HG03159 (cell line): ENCODE measurements at regions not wholly inside any gene's neighbourhood (a gene's known extent, or its start where the extent isn't known, plus 50 kb on each side); places are given as distances from the start of the nearest gene placed in this dataset.

Experiments used
- ATAC-seq: cut with Tn5 transposase; IDR thresholded peaks from one replicate; pipeline ENCODE4 v1.9.1; 2021; ENCODE audit warnings: mild to moderate bottlenecking, moderate library complexity; ENCODE audit not compliant: unreplicated experiment

DNA sequence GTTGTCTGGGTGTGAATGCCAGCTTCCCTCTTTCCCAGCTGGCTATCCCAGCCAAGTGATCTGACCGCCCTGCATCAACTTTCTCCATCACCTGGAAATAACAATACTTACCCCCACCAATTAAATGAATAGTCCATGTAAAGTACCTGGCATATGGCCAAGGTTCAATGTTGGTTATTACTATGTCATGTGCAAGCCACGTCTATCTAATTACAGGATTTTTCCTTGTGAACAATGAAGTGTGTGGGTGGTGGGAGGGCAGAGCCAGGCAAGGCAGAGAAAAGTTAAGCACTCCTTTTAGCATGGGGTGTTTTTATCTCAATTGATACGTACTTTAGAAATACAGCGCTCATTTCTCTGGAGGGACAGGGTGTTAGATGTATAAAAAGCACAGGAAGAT is 121.1 kb downstream of the NHLRC3 start:
- ATAC-seq: no peak

DNA sequence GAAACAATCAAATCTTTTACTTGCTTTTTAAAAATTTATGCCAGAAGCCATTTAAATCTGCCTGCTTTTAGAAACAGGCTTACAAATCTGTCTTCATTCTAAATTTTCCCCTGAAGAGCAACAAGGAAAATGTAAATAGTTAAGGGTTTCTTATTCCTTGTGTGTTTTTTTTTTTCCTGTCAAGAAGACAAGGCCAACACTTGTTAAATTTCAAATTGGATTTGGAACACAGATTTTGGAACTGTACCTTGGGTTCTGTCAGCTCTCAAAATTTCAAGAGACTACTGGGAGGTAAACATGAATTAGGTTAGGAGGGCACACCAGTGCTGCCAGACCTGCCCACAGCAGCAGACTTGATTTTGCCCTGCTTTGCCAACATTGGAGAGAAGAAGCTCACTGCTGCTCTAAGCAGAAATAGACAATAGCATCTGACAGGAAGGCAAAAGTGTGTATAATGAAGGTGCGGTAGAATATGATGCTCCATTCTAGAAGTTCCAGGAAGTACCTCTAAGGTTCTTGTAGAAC is 121.7 kb downstream of the NHLRC3 start:
- no peak for ATAC-seq

DNA sequence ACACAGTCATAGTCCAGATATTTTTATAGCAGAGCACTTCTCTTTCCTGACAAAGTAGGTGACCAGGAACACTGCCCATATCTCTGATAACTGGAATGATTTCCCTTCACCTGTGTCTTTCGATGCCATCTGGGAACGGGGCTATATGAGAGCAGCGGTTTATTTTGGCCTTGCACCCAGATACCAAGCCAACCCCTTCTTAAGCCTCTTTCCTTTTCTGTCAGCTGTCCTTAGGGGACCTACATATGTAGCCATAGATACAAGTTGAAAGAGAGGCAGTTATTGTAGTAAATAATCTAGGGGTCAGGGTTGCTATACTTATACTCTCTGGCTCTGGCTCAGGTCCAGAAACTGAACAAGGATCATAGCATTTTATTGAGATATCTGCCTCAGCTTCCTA is 128.8 kb downstream of the NHLRC3 start:
- ATAC-seq: no peak

DNA sequence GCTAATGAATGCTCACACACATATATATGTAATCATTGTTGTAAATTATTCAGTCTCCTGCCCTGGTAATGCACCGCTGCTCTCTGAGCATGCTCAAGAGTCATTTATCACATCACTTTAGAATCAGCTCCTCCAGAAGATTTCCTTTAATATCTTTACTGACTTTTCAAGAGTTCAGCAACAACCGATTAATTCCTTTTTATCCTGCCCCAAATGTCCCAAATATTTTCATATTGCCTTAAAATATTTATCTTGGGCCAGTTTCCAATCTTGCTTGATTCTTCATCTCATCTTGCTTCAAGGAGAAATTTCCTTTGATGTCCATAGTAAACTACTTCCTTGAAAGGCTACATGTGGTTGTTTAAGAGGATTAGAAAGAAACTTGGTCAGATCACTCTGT is 132.5 kb downstream of the NHLRC3 start:
- no peak for ATAC-seq

DNA sequence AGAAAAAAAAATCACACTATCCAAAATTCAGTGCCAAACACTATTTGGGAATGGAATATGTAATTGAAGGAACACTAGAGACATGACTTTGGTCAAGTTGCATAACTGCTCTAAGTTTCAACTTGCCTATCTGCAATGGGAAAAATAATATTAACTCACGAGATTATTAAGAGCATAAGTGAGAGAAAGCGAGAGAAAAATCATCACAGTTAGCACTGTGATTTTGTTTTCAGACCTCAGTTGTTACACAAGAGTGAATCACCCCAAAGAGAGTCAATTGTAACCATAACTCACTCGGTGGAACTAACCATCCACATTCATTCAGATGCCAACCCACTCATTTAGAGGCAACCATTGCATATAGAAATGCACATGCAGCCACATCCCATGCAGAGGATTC is 147.1 kb downstream of the NHLRC3 start:
- no peak for ATAC-seq

DNA sequence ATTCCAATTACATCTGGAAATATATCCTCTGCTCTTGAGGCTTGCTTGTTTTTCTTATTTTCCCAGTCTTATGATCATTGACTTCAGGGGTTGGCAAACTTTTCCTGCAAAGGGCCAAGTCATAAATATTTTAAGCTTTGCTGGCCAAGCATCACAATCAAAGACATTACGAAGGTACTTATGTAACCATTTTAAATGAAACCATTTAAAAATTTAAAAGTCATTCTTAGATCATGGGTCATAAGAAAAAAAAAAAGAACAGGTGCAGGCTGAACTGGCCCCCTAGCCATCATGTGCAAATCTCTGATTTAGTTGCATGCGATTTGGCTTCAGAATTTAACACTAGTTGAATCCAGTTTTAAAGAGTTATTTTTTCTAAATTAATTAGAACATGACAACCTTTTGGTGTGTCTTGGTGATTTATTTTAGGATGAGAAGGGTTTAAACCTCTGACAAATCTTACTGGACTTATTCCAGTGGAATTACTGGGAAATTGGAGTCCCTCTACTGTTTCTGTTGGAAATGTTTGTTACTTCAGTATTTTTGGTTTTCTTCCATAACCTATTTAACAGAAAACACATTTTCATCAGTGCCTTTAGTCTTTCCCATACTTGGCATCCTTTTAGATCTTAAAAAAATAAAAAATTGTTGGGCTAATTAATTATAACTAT is 148.1 kb downstream of the NHLRC3 start:
- ATAC-seq: no peak

DNA sequence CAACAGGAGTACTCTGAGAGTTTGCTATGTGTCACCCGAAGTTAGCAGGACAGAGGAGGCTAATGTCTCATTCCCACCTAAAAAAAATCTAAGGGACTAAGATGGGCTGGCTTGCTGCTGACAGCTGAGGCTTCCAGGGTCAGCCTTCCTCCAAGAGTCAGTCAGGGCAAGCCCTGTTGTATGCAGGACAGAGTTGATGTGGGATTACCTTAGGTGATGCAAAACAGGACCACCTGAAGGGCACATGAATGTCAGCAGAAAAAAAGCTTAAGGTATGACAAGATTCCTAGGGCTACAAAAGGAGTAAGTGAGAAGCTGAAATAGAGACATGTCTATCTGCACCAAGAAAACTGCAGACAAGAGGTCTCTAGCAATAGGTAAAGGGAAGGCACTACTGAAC is 151.5 kb downstream of the NHLRC3 start:
- ATAC-seq: no peak

DNA sequence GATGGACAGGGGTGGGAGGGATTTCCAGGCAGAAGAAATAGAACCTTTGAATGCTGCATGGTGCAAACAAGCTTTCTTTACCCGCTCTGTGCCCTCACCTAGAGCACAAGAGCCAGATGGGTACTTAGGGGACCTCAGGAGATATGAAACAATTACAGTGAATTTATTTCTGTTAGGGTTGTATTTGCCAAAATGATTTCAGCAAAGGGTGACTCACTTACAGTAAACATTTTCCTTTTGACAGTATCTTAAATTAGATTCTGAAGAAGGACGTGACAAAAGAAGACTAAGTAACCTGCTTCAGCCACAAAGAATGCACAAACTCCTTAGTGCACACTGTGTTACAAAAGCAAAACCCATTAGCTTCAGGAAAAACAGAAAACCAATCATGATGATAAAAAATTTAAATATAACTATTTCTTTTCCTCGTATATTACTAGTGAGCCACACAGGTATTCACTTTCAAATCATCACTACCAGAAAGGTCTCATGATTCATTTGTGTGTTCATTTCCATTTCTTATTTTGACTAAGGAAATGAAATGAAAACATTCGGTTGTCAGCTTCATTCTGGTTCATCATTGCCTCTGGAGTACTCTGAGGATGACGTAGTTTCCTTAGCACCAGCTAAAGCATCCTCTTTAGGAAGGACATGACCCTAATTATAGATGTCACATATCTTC is 158.8 kb downstream of the NHLRC3 start:
- ATAC-seq: no peak

DNA sequence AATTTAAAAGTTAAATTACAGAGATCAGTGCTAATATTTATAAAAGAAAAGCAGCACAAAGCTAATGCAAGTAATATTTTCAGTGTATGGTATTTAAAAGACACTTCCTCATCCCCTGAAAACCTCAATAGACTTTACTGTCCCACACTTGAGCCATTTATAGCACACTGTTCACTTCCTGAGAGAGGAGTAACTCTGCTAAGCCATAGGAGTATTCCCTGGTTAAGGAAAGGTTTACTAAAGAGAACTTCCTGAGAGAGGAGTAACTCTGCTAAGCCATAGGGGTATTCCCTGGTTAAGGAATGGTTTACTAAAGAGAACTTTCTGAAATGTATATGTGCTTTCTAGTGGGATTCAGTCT is 159.4 kb downstream of the NHLRC3 start:
- ATAC-seq: no peak

DNA sequence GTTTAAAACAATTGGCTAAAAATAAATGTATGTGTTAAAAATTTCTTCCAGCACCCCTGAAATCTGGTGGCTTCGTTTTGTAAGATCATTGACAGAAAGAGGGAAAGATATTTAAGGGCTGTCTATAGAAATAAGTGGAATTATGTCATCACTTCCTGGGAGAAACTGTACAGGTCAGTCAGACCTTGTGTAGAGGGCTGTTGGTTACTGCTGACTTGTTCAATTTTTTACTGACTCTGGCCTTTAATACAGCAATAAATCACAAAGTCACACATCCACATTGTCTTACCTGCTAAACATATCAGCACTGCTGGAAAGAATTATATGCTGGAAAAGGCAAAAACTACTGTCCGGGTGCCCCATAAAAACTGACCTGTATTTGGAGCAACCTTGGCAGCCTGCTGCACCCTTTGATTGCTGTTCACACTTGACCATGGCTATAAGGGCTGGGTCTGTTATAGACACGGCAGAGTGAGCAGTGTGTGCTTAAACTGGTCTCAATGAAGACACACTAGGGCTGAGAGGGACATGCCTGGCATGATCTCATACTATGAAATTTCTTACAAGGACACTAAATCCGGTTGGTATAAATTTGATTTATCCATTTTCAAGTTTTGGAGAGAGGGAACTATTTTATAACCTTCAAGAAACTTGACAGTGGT is 162.1 kb downstream of the NHLRC3 start:
- no peak for ATAC-seq

DNA sequence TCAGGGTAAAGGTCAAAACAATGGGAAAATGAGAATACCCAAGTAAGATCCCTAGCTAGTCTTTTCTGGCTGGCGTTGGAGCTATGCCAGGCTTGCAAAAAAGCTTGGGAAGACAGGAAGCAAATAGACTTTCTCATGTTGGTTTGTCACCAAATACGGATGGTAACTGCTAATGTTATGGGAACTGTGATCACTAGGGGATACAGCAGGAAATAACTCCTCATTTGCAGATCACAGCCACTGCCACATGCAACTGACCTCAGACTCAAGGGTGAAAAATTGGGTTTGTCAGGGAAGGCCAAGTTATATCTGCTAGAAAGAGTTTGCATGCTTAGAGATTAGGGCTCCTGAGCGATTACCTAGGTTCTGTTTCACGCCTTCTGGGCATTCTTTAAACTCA is 162.9 kb downstream of the NHLRC3 start:
- ATAC-seq: no peak

DNA sequence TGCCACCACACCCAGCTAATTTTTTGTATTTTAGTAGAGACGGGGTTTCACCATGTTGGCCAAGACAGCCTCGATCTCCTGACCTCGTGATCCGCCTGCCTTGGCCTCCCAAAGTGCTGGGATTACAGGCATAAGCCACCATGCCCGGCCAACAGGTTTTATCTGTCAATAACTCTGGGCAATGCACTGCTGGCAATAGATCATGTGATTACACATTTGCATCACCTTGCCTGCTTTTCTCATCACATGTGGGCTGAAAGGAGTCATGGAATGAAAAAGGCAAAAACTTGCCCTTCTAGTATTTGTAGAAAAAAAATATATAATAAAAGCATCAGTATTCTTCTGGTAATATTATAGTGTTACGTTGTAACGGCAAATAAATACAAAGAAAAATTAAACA is 164.5 kb downstream of the NHLRC3 start:
- no peak for ATAC-seq

DNA sequence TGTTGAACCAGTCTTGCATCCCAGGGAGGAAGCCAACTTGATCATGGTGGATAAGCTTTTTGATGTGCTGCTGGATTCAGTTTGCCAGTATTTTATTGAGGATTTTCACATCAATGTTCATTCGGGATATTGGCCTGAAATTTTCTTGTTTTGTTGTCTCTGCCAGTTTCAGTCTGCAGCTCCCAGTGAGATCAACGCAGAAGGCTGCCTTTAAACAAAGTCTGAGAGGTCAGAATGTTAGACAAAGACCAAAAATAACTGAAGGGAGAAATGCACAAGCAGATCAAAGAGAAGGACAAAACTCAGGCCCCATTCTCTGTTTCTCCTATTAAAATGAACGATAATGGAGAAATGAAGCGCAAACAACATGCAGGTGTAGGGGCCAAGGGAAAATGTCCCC is 170.4 kb downstream of the NHLRC3 start:
- no peak for ATAC-seq

DNA sequence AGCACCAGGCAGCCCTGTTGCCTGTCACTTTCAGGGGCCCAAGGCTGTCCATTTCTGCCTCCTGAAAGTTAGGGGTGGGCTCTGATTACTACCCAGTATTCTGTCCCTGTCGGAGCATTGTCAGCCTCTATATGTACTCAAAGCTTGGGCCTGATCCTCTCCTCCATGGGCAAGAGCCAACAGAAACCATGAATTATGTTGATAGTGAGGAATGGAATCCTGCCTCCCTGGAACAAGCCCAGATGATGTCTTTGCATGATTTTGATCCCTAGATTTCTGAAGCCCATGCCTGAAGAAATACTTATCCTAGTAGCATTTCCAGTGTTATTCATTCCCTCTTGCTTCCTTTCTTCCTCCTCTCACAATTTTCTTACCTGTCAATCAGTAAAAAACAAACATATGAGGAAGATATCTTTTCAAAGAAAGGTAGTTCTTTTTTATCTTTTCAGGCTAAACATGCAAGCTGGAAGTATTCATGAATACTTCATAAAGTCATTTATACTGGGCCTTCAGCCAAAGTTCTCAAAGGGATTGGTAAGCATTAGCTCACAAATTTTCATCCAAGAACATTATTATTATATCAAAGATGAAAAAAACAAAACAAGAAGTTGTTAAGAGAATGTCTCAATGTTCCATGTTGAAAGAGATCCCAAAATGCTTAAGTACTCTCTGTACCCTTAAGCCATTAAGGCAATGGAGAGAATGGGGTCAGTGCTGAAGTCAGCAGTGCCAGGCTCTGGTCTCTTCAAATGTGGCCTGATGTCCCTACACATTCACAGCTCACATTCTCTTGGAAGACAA is 171.7 kb downstream of the NHLRC3 start:
- ATAC-seq: no peak

DNA sequence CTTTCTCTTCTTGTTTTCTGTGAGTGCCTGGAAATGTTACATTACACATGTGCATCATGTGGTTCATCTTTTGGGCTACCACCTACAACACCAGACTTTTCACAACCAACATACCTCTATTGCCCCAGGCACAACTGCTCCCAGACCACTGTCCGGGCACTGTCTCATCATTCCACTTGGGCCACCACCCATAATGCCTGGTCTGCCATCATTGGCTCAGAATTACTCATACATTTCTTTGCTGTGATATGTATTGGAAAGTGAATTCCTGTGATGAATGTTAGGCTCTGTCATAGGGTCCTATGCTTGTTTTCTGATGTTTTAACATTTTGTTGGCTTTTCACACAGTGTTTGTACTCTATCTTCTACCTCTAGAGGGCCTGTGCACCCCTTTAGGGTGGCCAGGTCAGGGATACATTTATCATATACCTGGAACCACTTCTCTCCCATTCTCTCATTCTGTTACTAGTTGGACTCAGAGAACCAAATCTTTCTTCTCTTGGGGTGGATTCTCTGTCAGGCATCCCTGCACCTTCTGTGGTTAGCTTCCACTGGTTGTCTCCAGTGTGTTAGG is 172.8 kb downstream of the NHLRC3 start:
- ATAC-seq: no peak

DNA sequence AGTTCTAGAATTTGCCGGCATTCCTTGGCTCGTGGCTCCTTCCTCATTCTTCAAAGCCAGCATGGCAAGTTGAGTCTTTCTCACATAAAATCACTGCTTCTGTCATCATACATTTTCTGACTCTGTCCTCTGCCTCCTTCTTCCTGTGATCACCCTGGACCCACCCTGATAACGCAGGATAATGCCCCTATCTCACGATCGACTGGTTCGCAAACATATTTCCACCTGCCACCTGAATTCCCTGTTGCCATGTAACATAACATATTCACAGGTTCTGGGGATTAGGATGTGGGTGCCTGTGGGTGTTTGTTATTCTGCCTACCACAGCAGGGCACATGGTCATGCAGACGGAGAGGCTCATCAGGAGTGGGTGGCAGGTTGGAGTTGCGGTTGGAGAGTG is 177.7 kb downstream of the NHLRC3 start:
- ATAC-seq: no peak

DNA sequence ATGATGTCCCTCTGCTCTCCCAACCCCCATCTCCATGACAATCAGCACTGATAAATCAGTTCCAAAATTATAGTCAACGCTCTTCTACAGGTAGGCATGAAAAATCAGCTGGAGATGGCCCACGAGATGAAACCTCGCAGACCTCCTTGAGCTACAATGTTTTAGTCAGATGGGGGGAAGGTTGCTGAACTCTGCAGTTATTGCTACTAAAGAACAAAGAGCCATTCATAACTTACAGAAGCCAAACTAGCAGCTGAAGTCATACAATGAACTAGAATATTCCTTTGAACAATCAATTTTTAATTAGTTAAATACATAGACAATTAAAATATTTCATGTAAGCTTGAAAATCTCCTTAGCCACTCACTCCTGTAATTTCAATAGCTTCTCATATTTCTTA is 179.2 kb downstream of the NHLRC3 start:
- ATAC-seq: no peak

DNA sequence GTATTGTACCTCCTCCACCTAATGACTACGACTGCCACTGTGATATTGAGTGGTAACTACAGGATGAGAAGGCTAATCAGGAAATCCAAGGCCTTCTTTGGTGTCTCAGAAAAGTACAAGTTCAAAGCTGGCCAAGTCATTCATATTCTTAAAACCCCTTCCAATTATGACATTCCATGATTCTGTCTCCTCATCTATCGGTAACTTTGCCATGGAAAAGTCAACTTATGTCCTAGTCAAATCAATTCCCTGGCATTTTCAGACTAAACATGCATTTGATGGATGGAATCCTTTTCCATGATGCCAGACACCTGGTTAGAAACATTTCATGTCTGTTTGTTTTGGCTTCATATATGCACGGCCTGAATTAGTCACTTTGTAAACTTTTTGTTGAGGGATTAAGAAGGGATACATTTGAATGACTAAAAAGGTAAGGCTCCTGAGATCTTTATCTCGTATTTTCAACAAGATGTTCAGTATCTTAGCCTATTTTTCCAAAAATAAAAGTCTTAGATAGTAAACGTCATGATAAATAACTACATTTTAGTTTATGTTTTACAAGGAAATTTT is 186.5 kb downstream of the NHLRC3 start:
- ATAC-seq: no peak

DNA sequence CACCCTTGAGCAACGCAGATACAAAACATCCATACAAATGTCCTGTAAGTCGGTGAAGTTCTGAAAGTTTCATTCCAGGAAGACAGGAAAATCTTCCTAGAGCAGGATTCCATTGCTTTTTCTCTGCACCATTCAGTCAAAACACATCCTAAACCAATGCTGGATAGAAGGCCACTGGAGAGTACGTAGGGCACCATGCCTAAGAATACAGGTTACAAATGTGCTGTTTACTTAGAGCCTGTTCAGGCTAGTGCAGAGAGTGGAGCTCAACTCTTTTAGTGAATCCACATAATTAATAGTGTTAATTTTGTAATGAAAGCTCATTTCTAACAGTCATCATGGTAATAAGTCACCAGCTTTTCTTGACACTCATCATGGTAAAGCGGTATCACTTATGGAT is 187.6 kb downstream of the NHLRC3 start:
- ATAC-seq: no peak

DNA sequence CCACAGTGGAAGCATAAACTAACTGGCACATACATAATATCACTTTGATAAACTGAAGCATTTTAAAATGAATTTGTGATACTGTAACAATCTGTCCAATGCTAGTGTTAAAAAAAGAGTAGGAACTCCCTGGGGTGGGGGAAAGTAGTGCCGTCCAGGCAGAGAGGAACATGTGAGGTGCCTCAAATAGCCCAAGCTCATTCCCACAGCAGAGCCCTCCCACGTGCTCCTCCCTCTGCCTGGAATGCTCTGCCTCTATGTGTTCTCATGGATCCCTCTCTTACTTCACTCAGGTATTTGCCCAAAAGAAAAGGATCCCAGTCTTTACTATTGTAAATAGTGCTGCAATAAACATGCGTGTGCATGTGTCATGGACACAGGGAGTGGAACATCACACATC is 188.1 kb downstream of the NHLRC3 start:
- ATAC-seq: no peak
